ENCODE measurements at regions not wholly inside any gene's neighbourhood (a gene's known extent, or its start where the extent isn't known, plus 50 kb on each side); places are given as distances from the start of the nearest gene placed in this dataset.

DNA sequence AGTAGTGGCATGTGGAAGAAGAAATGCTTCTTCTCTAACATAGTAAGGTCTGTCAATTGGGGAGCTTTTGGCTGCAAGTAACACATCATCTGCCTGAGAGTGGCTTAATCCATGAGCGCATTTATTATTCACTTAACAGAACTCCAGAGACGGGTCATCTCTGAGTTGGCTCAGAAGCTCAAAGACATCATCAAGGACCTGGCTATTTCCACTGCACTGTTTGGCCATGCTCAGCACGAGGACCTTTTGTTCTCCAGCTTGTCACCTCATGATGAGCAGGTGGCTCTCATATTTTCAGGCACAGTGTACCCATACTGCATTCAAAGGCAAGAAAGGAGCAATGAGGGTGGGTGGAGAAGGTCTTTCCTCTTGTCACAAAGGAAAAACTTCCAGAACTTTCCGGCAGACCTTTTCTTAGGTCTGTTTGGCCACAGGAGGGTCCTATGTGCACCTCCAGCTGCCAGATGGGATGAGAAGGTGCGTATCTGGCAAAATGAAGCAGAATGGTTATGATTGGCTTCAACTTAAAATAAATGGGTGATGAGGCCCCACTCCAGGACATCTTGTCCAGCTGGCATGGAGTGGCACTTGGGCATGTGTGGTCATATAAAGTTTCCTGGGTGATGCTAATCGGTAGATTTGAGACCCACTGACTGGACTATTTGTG, 55.6 kb upstream of the SHH start:
- no peak overlapping the region for H3K4me3 ChIP-seq
- intact Hi-C loops (cut with DNase I): no loop called here
- TF ChIP-seq, protein P1, sequence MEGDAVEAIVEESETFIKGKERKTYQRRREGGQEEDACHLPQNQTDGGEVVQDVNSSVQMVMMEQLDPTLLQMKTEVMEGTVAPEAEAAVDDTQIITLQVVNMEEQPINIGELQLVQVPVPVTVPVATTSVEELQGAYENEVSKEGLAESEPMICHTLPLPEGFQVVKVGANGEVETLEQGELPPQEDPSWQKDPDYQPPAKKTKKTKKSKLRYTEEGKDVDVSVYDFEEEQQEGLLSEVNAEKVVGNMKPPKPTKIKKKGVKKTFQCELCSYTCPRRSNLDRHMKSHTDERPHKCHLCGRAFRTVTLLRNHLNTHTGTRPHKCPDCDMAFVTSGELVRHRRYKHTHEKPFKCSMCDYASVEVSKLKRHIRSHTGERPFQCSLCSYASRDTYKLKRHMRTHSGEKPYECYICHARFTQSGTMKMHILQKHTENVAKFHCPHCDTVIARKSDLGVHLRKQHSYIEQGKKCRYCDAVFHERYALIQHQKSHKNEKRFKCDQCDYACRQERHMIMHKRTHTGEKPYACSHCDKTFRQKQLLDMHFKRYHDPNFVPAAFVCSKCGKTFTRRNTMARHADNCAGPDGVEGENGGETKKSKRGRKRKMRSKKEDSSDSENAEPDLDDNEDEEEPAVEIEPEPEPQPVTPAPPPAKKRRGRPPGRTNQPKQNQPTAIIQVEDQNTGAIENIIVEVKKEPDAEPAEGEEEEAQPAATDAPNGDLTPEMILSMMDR (IDR thresholded peaks at IDR 0.05): no peak
- H3K9me3 ChIP-seq: no peaks in the 10 kb centered on the region
- DNase-seq (ENCODE audit: low spot score in 2 of 2): peak in 1 of 2 donors; percentile 54
- H3K36me3 ChIP-seq: no peaks in the 10 kb centered on the region
- H3K27ac ChIP-seq: no peak overlapping the region
- H3K4me1 ChIP-seq: no peaks in the 10 kb centered on the region
- no peaks in the 10 kb centered on the region for H3K27me3 ChIP-seq

DNA sequence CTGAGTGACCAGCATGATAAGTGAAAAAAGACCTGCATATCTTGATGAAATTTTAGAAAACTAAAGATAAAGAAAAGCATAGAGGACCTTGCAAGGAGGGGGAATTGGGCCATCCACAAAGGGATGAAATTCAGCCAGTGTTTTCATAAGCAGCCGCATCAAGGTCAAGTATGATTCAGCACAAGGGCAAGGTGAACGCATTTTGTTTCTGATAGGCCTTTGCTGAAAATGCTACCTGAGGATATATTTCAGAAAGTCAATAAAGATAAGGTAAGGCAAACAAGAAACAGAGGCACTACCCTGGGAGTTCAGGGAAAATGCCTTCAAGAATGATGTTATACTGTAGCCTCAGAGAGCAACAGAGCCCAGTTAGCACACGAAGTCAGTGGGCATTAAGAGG, 55.0 kb upstream of the SHH start:
- H3K27me3 ChIP-seq: no peaks in the 10 kb centered on the region
- DNase-seq (ENCODE audit: low spot score in 2 of 2): peak in 1 of 2 donors; percentile 5
- no peaks in the 10 kb centered on the region for H3K36me3 ChIP-seq
- H3K4me1 ChIP-seq: no peaks in the 10 kb centered on the region
- no peaks in the 10 kb centered on the region for H3K9me3 ChIP-seq
- TF ChIP-seq, protein P1 (IDR thresholded peaks at IDR 0.05): no peak
- no peak overlapping the region for H3K4me3 ChIP-seq
- no peak overlapping the region for H3K27ac ChIP-seq
- intact Hi-C loops (cut with DNase I): no loop called here

DNA sequence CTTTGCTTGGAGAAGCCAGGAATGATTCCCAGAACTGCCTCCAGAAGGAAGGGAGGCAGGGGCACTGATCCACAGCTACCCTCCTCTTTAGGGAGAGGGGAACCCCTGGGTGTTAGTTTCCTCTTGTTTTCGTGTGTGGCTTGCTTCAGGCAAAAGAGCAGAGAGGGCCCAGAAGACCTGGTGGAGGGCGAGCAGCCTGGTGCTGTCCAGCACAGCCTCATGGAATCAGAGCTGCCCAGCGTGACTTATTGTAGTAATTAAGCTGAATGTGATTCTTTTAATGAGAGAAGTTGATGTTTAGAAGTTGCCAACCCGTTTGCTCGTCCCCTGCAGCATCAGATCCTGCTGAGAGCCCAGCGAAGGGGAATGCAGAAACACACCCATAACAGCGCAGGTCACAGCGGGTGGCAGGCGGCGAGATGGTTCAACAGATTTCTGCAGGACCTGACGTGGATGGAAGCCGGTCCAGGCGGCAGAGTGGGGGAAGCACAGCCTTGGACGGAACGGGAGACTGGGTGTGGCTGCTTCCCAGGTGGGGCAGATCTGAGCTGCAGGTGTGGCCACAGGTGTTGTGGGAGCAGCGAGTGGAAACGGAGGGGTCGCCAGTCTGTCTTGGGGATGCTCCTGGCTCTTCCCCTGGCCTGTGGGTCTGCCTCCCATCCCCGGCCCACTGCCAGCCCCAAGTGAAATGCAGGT, 53.7 kb upstream of the SHH start:
- no peaks in the 10 kb centered on the region for H3K27me3 ChIP-seq
- no peaks in the 10 kb centered on the region for H3K9me3 ChIP-seq
- H3K4me3 ChIP-seq: no peak overlapping the region
- TF ChIP-seq, protein P1 (IDR thresholded peaks at IDR 0.05): no peak
- no peak overlapping the region for H3K27ac ChIP-seq
- DNase-seq (ENCODE audit: low spot score in 2 of 2): peak in 1 of 2 donors; percentile 44
- no peaks in the 10 kb centered on the region for H3K36me3 ChIP-seq
- H3K4me1 ChIP-seq: no peaks in the 10 kb centered on the region
- intact Hi-C loops (cut with DNase I): no loop called here

DNA sequence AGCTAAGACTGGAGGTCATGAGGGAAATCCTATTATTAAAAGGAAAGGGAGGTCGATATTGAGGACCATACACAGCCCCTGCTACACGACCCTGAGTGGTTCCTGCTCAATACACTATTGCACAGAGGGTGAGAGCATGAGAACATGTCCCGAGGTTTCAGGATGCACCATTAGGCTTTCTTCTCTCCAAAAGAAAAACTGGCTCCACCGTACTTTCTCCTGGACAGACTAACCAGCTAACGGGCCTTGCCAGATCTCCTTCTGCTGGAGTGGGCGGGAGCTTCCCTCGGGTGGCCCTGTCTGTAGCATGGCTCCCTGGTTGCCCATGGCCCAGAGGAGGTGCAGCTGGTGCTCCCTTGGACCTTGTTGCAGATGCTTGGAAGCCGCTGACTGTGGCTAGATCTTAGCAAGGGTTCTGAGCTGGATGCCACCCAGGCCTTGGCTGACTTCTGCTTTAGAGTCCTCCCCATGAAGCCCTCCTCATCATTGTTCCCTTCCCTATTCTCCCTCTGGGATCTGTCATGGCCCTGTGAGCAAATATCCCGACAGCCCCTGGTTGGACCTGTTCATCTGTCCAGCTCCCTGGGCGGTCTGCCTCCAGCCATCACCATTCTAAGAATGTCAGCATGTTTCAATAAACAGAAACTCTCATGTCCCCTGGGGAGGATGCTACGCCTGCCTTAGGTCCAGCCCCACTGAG, 52.9 kb upstream of the SHH start:
- H3K9me3 ChIP-seq: no peaks in the 10 kb centered on the region
- TF ChIP-seq, protein P1 (IDR thresholded peaks at IDR 0.05): no peak
- H3K4me3 ChIP-seq: no peak overlapping the region
- H3K27ac ChIP-seq: no peak overlapping the region
- H3K27me3 ChIP-seq: no peaks in the 10 kb centered on the region
- DNase-seq (ENCODE audit: low spot score in 2 of 2): peak in 1 of 2 donors; percentile 33
- intact Hi-C loops (cut with DNase I): no loop called here
- no peaks in the 10 kb centered on the region for H3K36me3 ChIP-seq
- H3K4me1 ChIP-seq: no peaks in the 10 kb centered on the region

DNA sequence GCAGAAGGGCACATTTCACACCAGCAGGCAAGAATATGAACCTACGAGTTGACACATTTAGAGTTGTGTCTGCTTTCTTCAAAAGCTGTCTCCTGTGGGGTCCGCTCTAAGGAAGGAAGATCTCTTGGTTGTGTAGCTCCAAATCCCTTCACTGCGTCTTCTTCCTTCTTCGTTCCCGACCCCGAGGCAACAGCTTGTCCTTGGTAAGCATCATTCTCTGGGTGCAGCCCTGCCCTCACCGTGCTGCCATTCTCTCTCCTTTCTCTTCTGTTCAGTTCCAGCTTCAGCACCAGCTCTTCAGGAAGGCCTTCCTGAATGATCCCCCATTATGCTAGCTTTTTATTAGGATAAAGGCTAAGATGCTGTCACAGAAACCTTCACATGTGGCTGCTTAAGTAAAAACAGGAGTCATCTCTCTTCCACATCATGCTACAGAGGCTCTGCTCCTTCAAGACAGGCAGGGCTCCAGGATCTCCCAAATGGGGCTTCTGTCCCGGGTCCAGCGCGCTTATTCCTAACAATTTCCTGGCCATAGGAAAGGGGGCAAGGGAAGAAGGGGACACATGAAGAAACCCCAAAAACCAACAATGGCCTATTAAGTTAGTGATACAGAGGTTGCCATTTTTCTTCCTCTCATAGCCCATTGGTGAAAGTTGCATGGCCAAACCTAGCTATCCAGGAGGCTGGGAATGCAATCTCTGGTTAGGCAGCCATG, 52.2 kb upstream of the SHH start:
- DNase-seq (ENCODE audit: low spot score in 2 of 2): peak in 1 of 2 donors; percentile 30
- intact Hi-C loops (cut with DNase I): no loop called here
- TF ChIP-seq, protein P1 (IDR thresholded peaks at IDR 0.05): no peak
- H3K4me1 ChIP-seq: no peaks in the 10 kb centered on the region
- H3K4me3 ChIP-seq: no peak overlapping the region
- no peak overlapping the region for H3K27ac ChIP-seq
- no peaks in the 10 kb centered on the region for H3K27me3 ChIP-seq
- no peaks in the 10 kb centered on the region for H3K36me3 ChIP-seq
- no peaks in the 10 kb centered on the region for H3K9me3 ChIP-seq
